Psoas muscle (tissue), 7 donors: ENCODE measurements at regions not wholly inside any gene's neighbourhood (a gene's known extent, or its start where the extent isn't known, plus 50 kb on each side); places are given as distances from the start of the nearest gene placed in this dataset.
"Not testable (repeated sequence)": the region's sequence is repeated elsewhere in the genome, so short reads cannot be mapped to it uniquely, and the experiment has no call there.

ENCODE experiments used
- ATAC-seq, 4 donors: fragments of 200-7000 bp; cut with Tn5 transposase; one replicate each; pipeline ENCODE4 v1.9.1; 2020; ENCODE audit warnings: moderate library complexity in 3 of 4, mild to moderate bottlenecking in 2 of 4
- DNase-seq, 2 donors: peaks; one replicate each; pipeline ENCODE4 v3.0.0-alpha.2; 2020
- H3K27ac ChIP-seq: fragments of 200-600 bp; one replicate; pipeline ENCODE4 v1.8.0; 2022
- H3K27me3 ChIP-seq, 3 donors: fragments of 200-600 bp in 1 of 3; one replicate each; pipeline versions ENCODE4 v1.6.1 to v1.8.0; 2013 to 2022; ENCODE audit warnings: low read length in 2 of 3, mild to moderate bottlenecking in 2 of 3, moderate library complexity in 1 of 3; ENCODE audit not compliant: insufficient read depth in 3 of 3
- H3K36me3 ChIP-seq, 2 donors: fragments of 200-600 bp in 1 of 2; one replicate each; pipeline versions ENCODE4 v1.6.1 to v1.8.0; 2013 to 2022; ENCODE audit warnings: low read depth in 1 of 2, mild to moderate bottlenecking in 1 of 2, moderate library complexity in 1 of 2; ENCODE audit not compliant: insufficient read depth in 1 of 2
- H3K4me1 ChIP-seq: fragments of 200-600 bp; one replicate; pipeline ENCODE4 v1.8.0; 2022
- H3K4me3 ChIP-seq: fragments of 200-600 bp; one replicate; pipeline ENCODE4 v1.8.0; 2022; ENCODE audit warnings: mild to moderate bottlenecking
- H3K9me3 ChIP-seq: fragments of 200-600 bp; one replicate; pipeline ENCODE4 v1.8.0; 2022
- WGBS, 3 donors: extraction: QIAGEN DNeasy Blood & Tissue Kit; methylation state at CpG; one replicate each; pipeline versions ENCODE4 v1.1.6 to v1.1.7; 2013; 5-methylcytosine and 5-hydroxymethylcytosine counted together
- intact Hi-C, 2 donors: fragments of 100-400 bp; cut with DNase I; formaldehyde crosslinking; loops; one replicate each; pipeline versions ENCODE4 v1.11.0 to v1.14.2; 2022
- TF ChIP-seq, protein P1 (sequence below): fragments of 200-600 bp; IDR thresholded peaks from one replicate; pipeline ENCODE4 v1.8.0; 2022; ENCODE audit warnings: antibody characterized with exemption
- donor health status: healthy with polysubstance abuse.
- donor health status: DM: no; HTN: no; CAD: no; lungs with moderate emphysema.
- donor health status: Bipolar disorder and iron deficiency.
- donor health status: healthy.
- donor health status: DM: yes; HTN: yes; CAD: no.
- donor health status: DM: no; HTN: no; CAD: no.
- donor health status: DM: yes; HTN: yes; CAD: no.

DNA sequence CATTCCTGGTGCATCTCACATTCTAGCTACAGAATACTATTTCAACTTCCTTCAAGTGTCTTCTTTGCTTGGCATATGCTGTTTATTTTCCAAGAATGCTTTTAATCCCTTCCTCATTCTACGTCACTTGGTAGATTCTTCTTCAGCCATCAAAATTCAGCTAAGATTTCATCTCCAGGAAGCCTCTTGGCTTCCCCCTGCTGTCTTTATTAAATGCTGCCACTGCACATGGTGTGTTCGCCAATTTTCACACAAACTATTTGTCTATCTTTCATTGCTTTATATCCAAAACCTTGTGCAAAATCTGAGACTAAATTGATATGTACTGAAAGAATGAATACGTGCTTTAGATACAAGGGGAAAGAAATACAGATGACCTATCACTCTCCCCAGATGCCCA is 253.0 kb downstream of the RFPL4B start:
- 86 to 92% (median 88%) methylated on average over 3 of the region's 3 CpGs for WGBS, 3 donors
- TF ChIP-seq, protein P1, sequence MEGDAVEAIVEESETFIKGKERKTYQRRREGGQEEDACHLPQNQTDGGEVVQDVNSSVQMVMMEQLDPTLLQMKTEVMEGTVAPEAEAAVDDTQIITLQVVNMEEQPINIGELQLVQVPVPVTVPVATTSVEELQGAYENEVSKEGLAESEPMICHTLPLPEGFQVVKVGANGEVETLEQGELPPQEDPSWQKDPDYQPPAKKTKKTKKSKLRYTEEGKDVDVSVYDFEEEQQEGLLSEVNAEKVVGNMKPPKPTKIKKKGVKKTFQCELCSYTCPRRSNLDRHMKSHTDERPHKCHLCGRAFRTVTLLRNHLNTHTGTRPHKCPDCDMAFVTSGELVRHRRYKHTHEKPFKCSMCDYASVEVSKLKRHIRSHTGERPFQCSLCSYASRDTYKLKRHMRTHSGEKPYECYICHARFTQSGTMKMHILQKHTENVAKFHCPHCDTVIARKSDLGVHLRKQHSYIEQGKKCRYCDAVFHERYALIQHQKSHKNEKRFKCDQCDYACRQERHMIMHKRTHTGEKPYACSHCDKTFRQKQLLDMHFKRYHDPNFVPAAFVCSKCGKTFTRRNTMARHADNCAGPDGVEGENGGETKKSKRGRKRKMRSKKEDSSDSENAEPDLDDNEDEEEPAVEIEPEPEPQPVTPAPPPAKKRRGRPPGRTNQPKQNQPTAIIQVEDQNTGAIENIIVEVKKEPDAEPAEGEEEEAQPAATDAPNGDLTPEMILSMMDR = no peak
- H3K9me3 ChIP-seq = no peaks in the 10 kb centered on the region
- H3K36me3 ChIP-seq = no peaks in the 10 kb centered on the region
- H3K27ac ChIP-seq = no peak overlapping the region
- intact Hi-C loops = no loop called here
- H3K27me3 ChIP-seq = no peaks in the 10 kb centered on the region
- no peaks in the 10 kb centered on the region for H3K4me1 ChIP-seq
- no peak for ATAC-seq
- H3K4me3 ChIP-seq = no peak overlapping the region
- DNase-seq = no peak

GRCh38 chr6:112603726-112604125 is 256.6 kb downstream of the RFPL4B start:
- no peaks in the 10 kb centered on the region for H3K27me3 ChIP-seq
- H3K4me1 ChIP-seq = no peaks in the 10 kb centered on the region
- H3K9me3 ChIP-seq = no peaks in the 10 kb centered on the region
- DNase-seq (no peak), ATAC-seq (no peak)
- WGBS, 3 donors = 82 to 87% (median 86%) methylated on average over 1 of the region's 1 CpG
- no peak overlapping the region for H3K27ac ChIP-seq
- intact Hi-C loops = no loop called here
- TF ChIP-seq, protein P1 = no peak
- H3K36me3 ChIP-seq = no peaks in the 10 kb centered on the region
- no peak overlapping the region for H3K4me3 ChIP-seq

DNA sequence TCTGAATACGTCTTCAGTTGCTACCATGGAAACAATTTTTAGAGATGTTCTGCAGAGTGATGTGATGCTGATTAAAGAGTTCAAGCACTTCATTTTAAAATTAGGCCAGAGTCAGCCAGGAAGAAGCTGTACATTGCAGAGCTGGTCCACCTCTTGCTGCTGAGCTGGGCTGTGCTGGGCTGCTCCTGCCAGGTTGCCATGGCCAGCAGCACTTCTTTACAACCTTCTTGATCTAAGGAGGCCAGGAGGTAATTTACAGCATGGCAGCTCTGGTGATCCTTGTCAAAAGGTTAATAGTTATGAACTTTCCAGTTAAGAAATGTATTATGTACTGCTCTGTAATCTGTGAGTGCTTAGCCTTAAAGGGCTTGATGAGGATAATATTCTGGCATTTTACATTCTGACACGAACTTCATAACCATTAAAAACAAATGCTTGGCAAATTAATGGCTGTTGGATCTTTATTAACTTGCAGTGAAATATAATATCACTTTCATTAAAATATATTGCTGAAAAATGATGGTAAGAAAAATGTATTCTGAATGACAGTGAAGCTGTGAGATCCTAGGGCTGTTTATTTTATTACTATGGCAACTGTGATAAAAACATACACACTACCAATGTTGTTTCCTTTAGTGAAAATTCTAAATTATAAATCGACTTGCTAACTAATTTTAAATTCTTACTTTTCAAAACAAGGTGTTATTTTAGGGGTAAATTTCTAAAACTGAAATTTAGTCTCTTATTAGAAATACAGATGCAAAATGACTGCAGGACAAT is 259.7 kb downstream of the RFPL4B start:
- Histone ChIP-seq H3K9me3 (no peaks in the 10 kb centered on the region), H3K27ac (no peak overlapping the region), H3K36me3 (no peaks in the 10 kb centered on the region), H3K4me1 (no peaks in the 10 kb centered on the region), H3K4me3 (no peak overlapping the region), H3K27me3 (no peaks in the 10 kb centered on the region)
- no peak for DNase-seq
- intact Hi-C loops = no loop called here
- 23 to 38% (median 27%) methylated on average over 3 of the region's 3 CpGs for WGBS, 3 donors
- ATAC-seq = no peak
- TF ChIP-seq, protein P1 = no peak

GRCh38 chr6:112608925-112609324 is 261.8 kb downstream of the RFPL4B start:
- H3K9me3 ChIP-seq, H3K27me3 ChIP-seq, H3K36me3 ChIP-seq, intact Hi-C loops, H3K4me1 ChIP-seq, DNase-seq, ATAC-seq, H3K27ac ChIP-seq, H3K4me3 ChIP-seq: not testable (repeated sequence)
- 96 to 100% (median 100%) methylated on average over 1 of the region's 1 CpG for WGBS, 3 donors

GRCh38 chr6:112613410-112613809 is 266.3 kb downstream of the RFPL4B start:
- H3K4me1 ChIP-seq = no peaks in the 10 kb centered on the region
- intact Hi-C loops = no loop called here
- DNase-seq (no peak), ATAC-seq (no peak)
- TF ChIP-seq, protein P1 = no peak
- WGBS, 3 donors = 64 to 71% (median 69%) methylated on average over 2 of the region's 2 CpGs
- no peak overlapping the region for H3K4me3 ChIP-seq
- H3K27ac ChIP-seq = no peak overlapping the region
- no peaks in the 10 kb centered on the region for H3K27me3 ChIP-seq
- no peaks in the 10 kb centered on the region for H3K36me3 ChIP-seq
- H3K9me3 ChIP-seq = no peaks in the 10 kb centered on the region
